GM21576 (cell line): ENCODE measurements at regions not wholly inside any gene's neighbourhood (a gene's known extent, or its start where the extent isn't known, plus 50 kb on each side); places are given as distances from the start of the nearest gene placed in this dataset.

ENCODE experiments used
- ATAC-seq: cut with Tn5 transposase; IDR thresholded peaks from one replicate; pipeline ENCODE4 v1.9.1; 2021; ENCODE audit warnings: mild to moderate bottlenecking, moderate library complexity; ENCODE audit not compliant: unreplicated experiment

GRCh38 chr11:122183933-122184332 is 67.9 kb upstream of the BLID start:
- no peak for ATAC-seq

- no peak for ATAC-seq
These were observed 65.9 kb upstream of the BLID start for GRCh38 chr11:122181893-122182292.

- no peak for ATAC-seq
These were observed 65.4 kb upstream of the BLID start for GRCh38 chr11:122181372-122181771.

GRCh38 chr11:122179961-122180834 is 64.2 kb upstream of the BLID start:
- no peak for ATAC-seq

- ATAC-seq, result no peak
These were observed 62.8 kb upstream of the BLID start for GRCh38 chr11:122178795-122179194.

- no peak for ATAC-seq
These were observed 61.2 kb upstream of the BLID start for GRCh38 chr11:122177238-122177637.

GRCh38 chr11:122176651-122177050 is 60.6 kb upstream of the BLID start:
- ATAC-seq, result no peak

GRCh38 chr11:122175306-122175705 is 59.3 kb upstream of the BLID start:
- ATAC-seq, result no peak

GRCh38 chr11:122173587-122173986 is 57.6 kb upstream of the BLID start:
- no peak for ATAC-seq

- ATAC-seq, result no peak
These were observed 57.0 kb upstream of the BLID start for GRCh38 chr11:122173074-122173450.

- ATAC-seq, result no peak
These were observed 56.5 kb upstream of the BLID start for GRCh38 chr11:122172352-122173073.

- no peak for ATAC-seq
These were observed 54.9 kb upstream of the BLID start for GRCh38 chr11:122170815-122171475.

GRCh38 chr11:122168218-122168617 is 52.2 kb upstream of the BLID start:
- no peak for ATAC-seq

- ATAC-seq, result no peak
These were observed 51.1 kb upstream of the BLID start for GRCh38 chr11:122167100-122167499.

- ATAC-seq, result no peak
These were observed 49.8 kb upstream of the BLID start for GRCh38 chr11:122165607-122166371.
